NCI-H2107 (cell line): ENCODE measurements at regions not wholly inside any gene's neighbourhood (a gene's known extent, or its start where the extent isn't known, plus 50 kb on each side); places are given as distances from the start of the nearest gene placed in this dataset.

Experiments
- DNase-seq: peaks from one replicate; lab custom pipeline; 2025; lab: John Stamatoyannopoulos, UW

DNA sequence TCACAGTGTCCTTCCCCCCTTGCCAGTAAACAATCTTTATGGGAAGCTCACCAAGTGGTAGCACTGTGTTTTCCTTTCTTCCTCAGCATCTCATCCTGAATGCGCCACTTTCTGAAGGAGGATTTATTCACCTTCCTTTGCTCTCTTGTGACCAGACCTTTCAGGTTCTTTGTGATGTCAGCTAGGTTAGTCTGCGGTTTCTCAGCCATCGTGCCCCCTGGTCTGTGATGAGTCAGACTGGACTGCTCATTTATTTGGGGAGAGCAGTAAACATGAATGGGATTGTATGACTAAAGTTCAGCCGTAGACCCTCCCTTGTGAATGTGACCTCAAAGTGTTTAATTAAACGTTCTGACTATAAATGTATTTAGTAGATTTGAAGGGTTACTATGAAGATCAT, 235.1 kb upstream of the CELF2 start:
- DNase-seq = no peak

DNA sequence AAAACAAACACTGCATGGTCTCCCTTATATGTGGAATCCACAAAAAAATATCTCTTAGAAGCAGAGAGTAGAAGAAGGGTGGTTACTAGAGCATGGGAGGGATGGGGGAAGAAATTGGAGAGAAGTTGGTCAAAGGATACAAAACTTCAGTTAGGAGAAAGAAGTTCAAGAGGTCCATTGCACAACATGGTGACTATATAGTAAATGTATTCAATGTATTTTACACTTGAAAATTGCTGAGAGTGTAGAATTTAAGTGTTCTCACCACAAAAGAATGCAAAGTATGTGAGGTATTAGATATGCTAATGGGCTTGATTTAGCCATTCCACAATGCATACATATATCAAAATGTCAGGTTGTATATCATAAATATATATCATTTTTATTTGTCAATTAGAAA, 232.0 kb upstream of the CELF2 start:
- no peak for DNase-seq

DNA sequence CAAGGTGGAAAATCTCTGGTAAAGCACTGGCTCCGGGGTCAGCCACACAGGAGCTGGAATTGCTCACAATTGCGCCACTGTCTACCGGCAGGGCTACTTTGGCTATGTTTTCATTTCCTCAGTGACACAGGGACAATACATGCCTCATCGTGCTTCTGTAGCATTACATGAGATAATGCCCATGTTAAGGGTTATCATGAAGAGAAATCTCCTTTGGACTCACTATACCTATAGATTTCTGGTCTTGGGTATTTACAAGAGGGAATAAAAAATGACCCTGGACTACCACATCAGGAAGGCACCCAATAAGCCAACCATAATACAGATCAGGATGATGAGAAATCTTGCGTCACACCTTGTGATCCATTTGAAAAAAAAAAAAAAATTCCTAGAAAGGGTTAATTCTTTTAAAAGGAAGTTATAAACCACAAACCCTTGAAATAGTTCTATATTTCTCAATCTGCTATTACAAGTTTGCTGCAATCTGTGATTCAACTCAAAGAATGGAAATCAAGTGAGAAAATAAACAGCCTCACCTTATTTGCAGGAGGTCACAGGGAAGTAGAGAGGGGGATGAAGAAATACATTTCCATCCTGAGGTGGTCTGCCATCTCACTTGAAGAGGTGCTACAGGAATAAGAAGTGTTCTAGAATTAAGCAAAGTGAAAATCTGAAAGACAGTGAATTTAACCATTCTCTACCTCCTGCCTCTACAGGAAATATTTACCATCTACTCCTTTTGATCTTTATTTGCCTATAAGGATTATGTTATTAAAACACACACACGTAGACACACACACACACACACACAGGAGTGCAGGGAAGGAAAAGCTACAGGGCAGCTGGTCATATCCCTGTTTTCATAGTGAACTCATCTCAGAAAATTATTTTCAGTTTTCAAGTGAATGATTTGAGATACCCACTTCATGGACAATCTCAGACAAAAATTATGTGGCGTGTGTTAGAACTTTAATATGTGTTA, 231.3 kb upstream of the CELF2 start:
- no peak for DNase-seq

DNA sequence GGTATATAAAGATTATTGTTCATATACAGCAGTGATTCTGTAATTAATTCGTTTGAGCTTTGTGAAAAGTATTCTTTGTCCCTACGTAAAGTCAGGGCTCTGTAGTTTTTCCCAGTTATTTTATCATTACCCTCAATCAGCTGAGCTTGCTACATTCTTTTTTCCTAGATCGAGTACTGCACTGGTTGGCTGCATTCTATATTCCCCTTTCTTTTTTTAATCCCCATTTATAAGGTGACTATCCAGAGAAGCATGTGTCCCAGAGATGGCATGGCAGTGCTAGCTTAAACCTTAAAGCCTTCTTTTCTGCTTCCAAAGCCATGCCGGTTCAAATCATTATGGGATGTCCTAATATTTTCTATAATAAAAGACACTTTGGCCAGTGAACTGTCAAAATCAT, 230.1 kb upstream of the CELF2 start:
- no peak for DNase-seq

DNA sequence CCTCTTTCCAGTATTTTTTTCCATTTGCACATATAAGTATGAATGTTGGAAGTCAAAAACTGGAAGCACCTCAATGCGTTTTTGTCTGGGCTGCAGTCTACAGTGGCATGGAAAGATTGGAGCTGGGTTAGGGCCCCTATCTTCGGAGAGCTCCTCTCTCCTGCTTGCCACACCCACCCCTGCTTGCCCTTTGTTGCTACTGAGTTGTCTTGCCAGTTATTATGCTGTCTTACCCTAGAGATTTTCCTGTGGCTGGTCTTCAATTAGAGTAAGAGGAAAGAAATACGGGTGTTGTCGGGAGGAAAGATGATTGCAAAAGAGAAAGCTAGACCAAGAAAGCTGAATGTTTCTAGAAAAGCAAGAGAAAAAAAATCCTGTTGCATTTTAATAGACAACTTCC, 228.9 kb upstream of the CELF2 start:
- DNase-seq = no peak

DNA sequence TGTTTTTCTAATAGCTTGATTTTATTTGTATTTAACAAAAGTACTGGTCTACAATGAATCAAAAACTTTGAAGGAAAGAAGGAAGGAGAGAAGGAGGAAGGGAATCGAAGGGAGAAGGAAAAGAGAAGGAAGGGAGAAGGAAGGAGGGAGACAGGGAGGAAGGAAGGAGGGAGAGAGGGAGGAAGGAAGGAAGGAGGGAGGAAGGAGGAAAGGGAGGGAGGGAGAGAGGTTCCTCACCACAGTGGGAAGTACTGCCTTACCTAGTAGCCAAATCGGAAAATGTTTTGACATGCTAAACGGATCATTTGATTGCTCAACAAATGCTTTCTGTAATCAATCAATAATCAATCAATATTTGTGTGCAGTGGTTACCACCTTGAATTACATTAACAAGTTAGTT, 225.8 kb upstream of the CELF2 start:
- no peak for DNase-seq

DNA sequence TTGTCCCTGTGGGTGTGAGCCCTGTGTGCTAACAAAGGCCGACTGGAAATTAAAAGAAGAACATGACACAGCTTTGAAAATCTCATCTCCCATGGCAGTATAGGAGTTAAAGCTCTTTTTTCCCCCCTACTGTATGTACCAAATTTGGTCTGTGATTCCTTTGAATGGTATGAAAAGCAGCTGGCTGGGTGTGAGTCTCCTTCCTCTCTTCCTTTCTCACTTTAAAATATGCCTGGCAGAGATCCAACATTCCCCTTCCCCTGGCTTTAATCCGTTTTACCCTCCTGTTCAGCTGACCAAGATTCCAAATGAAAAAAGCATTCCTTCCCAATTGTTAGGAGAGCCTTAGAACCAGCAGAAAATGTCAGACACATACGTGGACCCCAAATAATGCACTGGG, 225.0 kb upstream of the CELF2 start:
- DNase-seq = no peak

DNA sequence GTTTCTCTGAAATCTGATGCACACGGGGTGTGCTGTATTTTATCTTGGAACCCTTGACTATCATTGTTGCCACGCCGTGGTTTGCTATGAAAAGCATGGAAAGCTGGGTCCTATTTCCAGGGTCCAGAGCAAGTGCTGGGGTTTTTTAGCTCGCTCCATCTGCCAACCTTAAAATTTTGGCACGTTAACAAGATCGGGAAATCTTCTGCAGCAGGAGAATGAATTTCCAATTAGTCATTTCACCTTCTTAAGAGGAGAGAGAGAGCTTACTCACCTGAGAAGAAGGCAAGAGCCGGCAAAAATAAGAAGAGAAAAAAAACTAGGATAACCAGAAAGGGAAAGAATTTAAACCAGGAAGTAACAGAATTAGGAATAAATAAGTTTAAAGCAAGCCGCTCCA, 223.6 kb upstream of the CELF2 start:
- DNase-seq = no peak

DNA sequence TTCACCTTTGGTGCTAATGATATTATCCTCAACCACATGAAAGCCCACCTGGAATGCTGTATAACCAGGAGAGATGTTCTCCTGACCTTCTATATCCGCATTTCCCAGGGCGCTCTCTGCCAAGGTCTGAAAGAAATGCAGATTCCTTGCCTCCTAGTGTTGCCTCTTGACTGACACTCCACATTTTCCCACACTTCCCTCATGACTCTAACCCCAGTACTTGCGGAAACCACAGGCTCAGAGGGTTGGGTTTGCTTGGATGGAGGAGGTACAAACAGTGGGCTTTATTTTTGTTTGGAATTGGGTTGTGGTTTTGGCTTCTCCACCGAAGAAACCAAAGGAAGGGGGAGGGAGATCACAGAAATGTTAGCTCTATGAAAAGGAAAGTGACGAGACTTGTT, 222.9 kb upstream of the CELF2 start:
- DNase-seq = no peak

DNA sequence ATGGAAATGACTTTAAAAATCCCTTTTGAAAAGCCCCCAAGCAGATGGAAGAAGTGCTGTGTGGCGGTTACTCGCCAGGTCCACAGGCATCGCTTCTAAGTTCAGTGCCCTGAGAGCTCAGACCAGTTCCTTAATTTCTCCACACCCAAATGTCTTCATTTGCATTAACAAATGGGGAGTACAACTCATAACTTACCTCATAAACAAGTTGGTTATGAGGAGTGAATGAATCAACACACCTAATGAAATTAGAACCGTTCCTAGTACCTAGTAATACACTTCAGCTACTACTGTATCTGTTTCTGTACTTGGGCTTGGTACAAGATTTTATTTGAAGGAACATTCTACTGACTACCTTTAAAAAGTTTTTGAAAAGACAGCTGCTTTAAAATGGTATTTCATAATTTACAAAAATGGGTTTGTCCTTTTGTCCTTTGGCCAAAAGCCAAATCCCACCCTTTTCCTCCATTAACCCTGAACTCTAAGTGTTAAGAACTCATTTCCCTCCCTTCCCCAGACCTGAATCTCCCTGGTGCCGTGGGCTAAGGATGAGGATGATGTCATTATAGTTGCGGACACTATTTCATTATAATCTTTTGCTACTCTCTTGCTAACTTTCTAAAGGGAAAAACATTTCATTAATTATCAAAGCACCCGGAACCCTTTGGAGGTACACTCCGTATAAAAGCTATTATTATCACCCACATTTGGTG, 221.5 kb upstream of the CELF2 start:
- no peak for DNase-seq

DNA sequence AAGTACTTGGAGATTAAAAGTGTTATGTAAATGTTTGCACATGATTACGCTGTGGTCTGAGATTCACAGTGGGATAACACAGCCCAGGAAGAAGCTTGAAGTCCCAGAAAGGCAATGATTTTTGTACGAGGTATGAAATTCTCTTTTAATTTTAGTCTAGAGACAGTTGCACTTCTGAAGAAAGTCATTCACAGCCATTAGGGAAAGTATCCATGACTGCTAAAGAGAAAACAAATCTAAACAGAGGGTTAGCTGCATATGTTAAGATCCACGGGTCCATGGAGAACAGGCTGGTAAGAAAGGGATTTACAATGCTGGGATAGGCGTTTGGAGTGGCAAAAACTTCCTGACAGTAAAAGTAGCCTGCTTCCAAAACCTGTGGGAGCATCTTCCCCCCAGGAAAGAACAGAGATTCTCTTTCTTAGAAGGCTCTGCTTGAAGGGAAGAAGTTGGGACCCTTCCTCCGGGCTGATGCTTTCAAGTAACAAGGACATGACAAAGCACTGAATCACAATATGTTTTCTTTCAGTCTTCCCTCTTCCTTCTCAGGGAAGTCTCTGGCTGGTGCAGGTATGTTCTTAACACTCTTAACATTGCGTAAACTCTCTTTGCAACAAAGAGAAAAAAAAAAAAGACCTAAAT, 220.8 kb upstream of the CELF2 start:
- no peak for DNase-seq

DNA sequence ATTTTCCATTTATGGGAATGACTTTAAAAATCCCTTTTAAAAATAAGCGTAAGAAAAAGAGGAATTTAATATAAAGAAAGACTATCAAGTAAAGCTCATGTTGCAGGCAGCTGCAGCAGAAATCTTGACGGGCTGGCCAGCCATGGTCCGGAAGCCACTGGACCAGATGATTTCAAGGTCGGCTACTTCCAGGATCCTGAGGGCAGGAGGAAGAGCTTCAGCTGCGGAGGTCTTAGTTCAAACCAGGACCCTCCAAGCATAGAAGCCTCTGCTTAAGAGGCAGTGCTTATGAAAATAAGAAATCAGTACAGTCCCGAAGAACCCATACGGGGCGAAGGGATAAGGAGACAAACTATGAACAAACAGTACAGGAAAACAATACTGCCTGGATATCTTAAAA, 220.2 kb upstream of the CELF2 start:
- no peak for DNase-seq

DNA sequence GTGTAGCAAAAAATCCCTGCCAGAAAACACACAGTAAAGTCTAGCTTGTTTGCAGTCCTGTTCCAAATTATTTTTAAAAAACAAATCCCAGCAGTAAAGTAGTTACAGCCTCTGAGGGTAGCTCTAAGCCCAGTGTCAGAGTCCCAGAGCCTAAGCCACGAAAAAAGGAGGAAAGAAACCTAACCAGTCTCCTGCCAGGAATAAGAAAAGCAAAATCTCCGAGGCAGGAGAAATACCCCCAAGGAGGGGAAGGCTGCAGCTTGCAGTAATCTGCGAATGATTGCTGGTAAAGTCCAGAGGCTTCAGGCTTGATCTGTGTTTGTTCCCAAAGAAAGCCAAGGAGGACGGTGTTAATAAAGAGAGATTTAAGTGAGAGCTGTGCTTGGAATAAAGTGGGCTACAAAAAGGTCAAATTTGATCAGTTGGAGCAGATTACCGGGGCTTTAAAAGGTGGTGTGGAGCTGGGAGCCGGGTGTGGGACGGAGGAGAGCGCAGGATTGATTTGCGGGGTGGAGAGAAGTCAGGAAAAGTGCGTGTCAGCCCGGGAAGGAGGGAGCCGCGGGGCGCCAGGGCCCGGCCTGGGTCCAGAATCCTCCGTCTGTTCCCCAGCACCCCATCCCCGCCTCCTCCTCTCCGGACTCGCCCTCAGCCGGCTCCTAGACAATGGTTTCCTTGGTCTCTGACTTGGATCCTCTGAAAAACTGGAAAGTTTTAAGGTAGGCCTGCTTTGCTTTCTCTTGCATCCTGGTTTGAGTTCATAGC, 219.4 kb upstream of the CELF2 start:
- no peak for DNase-seq

DNA sequence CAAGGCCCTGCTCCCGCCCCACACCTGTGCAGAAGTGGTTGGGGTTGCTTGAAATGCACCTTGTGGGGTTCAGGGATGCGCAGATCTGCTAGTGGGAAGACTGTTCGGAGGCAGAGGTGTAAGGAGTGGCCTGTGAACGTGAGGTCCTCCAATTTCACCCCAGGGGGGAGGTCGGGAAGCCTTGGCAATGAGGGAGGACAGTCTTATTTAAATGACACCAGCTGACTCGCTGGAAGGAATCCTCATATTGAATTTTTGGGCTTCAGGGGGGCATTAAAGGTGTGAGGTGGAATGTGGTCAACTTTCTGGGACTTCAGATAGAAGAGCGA, 218.8 kb upstream of the CELF2 start:
- DNase-seq = no peak

DNA sequence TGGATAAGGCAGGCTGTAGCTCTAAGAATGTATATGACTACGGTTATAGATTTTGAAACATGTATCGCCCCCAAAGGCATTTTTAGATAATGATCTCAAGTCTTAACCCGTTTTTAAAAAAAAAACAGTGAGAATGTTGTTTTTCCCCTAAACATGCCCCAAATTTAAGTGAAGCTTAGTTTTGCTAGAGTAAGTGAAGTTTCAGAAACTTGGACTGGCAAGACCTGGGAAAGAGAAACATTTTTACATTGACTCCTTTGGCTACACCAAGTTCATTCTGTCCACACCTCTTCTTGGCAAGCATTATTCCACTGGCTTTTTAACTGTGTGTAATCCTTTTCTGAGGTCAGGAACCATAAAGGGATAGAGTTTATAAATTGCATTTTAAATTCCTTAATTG, 216.7 kb upstream of the CELF2 start:
- no peak for DNase-seq

DNA sequence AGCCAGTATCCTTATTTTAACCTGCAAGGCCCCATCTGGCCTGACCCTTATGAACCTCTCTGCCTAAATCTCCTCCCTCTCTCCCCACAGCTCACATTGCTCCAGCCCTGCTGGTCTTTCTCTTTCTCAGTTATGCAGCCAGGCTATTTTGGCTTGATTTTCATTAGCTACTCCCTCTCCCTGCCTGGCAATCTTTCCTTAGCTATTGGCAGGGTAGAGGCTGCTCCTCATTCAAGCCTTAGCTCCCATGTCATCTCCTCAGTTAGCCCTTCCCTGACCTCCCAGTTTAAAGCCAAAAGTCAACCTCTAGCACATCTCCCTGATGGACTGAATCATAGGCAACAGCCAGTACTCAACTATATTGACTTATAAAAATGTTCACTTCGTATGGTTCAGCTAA, 214.4 kb upstream of the CELF2 start:
- no peak for DNase-seq

DNA sequence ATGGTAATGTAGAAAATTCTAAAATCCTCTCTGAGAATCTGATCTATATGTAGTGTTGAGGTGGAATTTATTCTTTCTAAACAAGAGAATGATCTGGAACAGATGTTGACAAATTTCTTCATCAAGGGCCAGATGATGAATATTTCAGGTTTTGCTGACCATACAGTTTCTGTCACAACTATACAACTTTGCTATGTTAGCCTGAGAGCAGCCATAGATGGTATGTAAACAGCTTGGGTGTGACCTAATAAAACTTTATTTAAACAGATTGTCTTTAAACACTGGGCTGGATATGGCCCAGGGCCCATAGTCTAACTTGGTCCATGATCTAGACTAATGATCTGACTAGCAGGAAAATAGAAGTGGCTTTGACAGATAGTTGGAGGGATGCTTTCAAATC, 213.6 kb upstream of the CELF2 start:
- DNase-seq = no peak

DNA sequence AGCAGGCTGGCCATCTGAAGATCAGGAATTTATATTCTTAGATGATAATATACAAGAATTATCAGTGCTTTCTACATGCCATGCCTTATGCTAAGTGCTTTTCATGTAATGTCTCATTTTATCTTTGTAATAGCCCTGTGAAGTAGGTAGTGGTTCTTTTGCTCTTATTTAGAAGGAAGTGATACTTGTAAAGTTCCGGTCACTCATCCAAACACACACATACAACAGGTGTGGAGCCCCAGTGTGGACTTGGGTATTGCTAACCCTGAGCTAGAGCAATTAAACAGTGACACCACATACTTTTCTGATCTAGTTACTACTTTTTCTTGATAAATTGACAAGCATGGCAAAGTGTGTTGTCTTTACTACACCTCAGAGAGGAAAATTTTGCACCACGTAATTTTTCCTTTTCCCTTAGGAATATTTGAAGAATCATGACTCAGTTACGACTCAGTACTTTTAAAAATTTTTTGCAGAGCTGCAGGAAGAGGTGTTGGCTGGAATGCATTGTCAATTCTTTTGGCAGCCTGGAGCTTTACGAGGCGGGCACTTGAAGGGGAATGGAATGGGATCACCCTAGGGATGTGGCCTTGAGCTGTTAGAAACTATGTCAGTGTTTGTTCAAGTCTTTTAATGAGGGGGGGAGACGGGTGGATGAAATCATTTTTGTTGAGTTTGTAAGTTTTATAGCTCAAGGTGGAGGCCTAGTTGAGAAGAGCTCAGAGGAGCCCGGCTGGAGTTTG, 212.5 kb upstream of the CELF2 start:
- no peak for DNase-seq

DNA sequence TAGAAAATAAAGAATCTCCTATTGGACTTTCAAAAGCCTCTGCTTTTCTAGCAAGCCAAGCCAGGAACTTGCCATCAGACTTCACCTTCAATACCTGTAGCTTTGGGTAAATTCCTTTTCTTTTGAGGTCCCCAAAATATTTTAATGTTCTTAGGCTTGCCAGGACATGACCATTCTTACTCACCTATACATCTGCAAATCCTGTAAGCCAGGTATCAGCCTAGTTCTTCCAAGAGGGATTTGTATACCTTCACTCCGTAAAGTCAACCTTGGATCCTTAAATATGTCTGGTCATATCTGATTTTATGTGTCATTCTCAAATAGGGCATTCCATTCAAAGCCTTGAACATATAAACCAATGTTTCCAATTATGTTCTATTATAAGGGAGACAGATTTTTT, 210.6 kb upstream of the CELF2 start:
- no peak for DNase-seq

DNA sequence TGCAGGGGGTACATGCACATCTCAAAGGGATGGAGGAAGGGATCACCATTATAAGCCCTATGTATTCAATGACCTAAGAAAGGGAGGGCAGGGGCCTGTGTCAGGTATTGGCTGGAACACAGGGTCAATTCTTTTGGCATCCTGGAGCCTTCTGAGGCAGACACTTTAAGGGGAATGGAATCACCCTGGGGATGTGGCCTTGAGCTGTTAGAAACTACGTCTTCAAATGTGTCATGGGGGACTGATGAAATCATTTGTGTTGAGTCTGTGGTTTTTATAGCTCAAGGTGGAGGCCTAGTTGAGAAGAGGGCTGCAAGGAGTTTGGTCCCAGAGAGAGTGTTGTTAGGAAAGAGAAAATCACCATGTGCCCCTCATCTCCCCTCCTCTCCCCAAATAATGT, 206.1 kb upstream of the CELF2 start:
- DNase-seq = no peak

DNA sequence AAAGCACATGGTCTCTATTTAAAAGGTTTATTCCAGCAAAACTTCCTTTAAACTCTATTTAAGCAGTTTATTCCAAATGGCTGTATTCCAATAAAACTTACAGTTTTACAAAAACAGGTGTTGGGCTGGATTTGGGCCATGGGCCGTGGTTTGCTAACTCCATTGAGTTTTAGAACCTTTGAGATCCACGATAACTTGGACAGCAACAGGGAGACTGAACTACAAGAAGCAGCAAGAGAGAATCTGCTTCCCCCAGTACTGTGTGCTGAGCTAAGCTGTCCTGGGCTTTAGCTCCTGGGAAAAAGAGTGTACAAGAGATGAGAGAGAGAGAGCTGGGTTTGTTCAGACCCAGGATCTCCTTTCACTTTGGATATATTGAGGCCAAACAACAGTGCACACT, 204.0 kb upstream of the CELF2 start:
- no peak for DNase-seq

DNA sequence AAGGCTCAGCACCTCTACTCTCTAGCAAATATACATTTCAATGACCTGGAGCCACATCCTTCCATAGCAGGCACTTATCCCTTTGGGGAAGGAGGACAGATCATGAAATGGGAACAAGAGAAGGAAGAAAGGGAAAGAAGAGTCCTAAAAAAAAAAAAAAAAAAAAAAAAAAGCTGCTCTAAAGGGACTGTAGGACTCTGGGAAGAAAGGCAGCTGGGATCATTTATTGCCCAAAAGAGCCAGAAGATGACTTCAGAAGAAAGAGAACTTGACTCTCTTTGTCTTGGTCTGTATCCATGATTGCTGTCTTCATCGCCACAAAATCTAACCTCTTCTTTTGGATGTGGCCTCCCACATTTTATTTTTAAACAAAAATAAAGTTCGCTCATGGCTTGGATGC, 203.6 kb upstream of the CELF2 start:
- no peak for DNase-seq
